GM19397 (cell line): ENCODE measurements at regions not wholly inside any gene's neighbourhood (a gene's known extent, or its start where the extent isn't known, plus 50 kb on each side); places are given as distances from the start of the nearest gene placed in this dataset.
"Not testable (repeated sequence)": the region's sequence is repeated elsewhere in the genome, so short reads cannot be mapped to it uniquely, and the experiment has no call there.

Experiments
- ATAC-seq: cut with Tn5 transposase; IDR thresholded peaks from one replicate; pipeline ENCODE4 v1.9.1; 2021; ENCODE audit warnings: mild to moderate bottlenecking, moderate library complexity; ENCODE audit not compliant: unreplicated experiment

GRCh38 chr6:68239034-68239433 lies 396.0 kb upstream of the ADGRB3 start:
- no peak for ATAC-seq

GRCh38 chr6:68238097-68238601 lies 396.9 kb upstream of the ADGRB3 start:
- peak; percentile 59 for ATAC-seq

- no peak for ATAC-seq
These were observed 397.9 kb upstream of the ADGRB3 start for GRCh38 chr6:68237205-68237604.

- no peak for ATAC-seq
These were observed 399.7 kb upstream of the ADGRB3 start for GRCh38 chr6:68235326-68235784.

GRCh38 chr6:68233623-68234022 lies 401.5 kb upstream of the ADGRB3 start:
- ATAC-seq = no peak

GRCh38 chr6:68229566-68229965 lies 405.5 kb upstream of the ADGRB3 start:
- ATAC-seq = no peak

GRCh38 chr6:68226460-68226859 lies 408.6 kb upstream of the ADGRB3 start:
- no peak for ATAC-seq

GRCh38 chr6:68225729-68226128 lies 409.4 kb upstream of the ADGRB3 start:
- ATAC-seq = no peak

GRCh38 chr6:68211242-68211795 lies 423.8 kb upstream of the ADGRB3 start:
- no peak for ATAC-seq

- ATAC-seq = not testable (repeated sequence)
These were observed 427.5 kb upstream of the ADGRB3 start for GRCh38 chr6:68207612-68208011.

GRCh38 chr6:68200929-68201328 lies 434.2 kb upstream of the ADGRB3 start:
- no peak for ATAC-seq

- ATAC-seq = no peak
These were observed 437.7 kb upstream of the ADGRB3 start for GRCh38 chr6:68197356-68197755.

GRCh38 chr6:68196645-68197044 lies 438.4 kb upstream of the ADGRB3 start:
- ATAC-seq = no peak

- not testable (repeated sequence) for ATAC-seq
These were observed 439.3 kb upstream of the ADGRB3 start for GRCh38 chr6:68195753-68196152.

GRCh38 chr6:68194846-68195478 lies 440.1 kb upstream of the ADGRB3 start:
- no peak for ATAC-seq

- ATAC-seq = no peak
These were observed 442.1 kb upstream of the ADGRB3 start for GRCh38 chr6:68192988-68193387.

- ATAC-seq = no peak
These were observed 445.8 kb upstream of the ADGRB3 start for GRCh38 chr6:68189217-68189815.

GRCh38 chr6:68186870-68187269 lies 448.2 kb upstream of the ADGRB3 start:
- ATAC-seq = no peak

- no peak for ATAC-seq
These were observed 452.7 kb upstream of the ADGRB3 start for GRCh38 chr6:68182386-68182785.

- ATAC-seq = not testable (repeated sequence)
These were observed 454.1 kb upstream of the ADGRB3 start for GRCh38 chr6:68181027-68181426.

- ATAC-seq = no peak
These were observed 461.5 kb upstream of the ADGRB3 start for GRCh38 chr6:68173616-68174015.

- ATAC-seq = no peak
These were observed 465.2 kb upstream of the ADGRB3 start for GRCh38 chr6:68169922-68170321.
